ENCODE measurements at regions not wholly inside any gene's neighbourhood (a gene's known extent, or its start where the extent isn't known, plus 50 kb on each side); places are given as distances from the start of the nearest gene placed in this dataset.
A peak's percentile ranks its signal among the peaks of the same experiment; 100 is the strongest.

DNA sequence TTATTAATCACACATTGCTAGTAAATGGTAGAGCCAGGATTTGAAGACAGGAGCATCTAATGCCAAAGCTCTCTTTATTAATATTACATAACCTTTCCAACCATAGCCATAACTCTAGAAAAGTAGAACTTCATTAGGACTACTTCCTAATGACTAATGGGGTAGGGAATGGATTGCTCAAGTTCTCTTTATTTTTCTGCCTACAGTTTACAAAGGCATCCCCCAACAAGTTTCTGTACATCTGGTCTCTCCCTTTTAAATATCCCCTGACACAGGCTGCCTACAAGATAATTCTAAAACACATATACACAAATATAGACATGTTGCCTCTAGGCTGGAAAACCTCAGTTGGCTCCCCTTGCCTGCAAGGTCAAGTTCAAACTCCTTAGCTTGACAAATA, 534.9 kb downstream of the SOX6 start:
- no peak for TF ChIP-seq POLR2A (IDR thresholded peaks at IDR 0.05; ENCODE audit: low read length)
- no peak for TF ChIP-seq GATA1 (IDR thresholded peaks at IDR 0.05; ENCODE audit: low read depth, low read length)
- DNase-seq = no peak

DNA sequence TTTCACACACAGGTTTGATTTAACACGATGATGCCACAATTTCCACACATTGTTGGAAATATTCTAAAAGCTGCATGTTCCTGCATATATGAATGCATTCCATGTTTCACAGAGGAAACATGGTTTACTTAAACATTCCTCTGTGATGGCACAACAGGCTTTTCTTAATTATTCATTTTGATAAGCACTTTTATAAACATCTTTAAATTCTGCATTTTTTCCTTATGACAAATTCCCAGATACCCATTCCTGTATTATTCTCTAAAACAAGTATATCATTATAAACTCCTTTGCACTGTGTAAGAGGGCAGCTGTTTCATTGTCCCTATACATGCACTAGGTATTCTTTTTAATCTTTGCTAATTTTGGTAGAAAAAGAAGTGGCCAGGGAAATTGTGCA, 532.3 kb downstream of the SOX6 start:
- no peak for DNase-seq
- TF ChIP-seq POLR2A (IDR thresholded peaks at IDR 0.05; ENCODE audit: low read length) = no peak
- TF ChIP-seq GATA1 (IDR thresholded peaks at IDR 0.05; ENCODE audit: low read depth, low read length) = no peak

GRCh38 chr11:15825976-15826650, 530.2 kb downstream of the SOX6 start:
- no peak for TF ChIP-seq GATA1 (IDR thresholded peaks at IDR 0.05; ENCODE audit: low read depth, low read length)
- no peak for TF ChIP-seq POLR2A (IDR thresholded peaks at IDR 0.05; ENCODE audit: low read length)
- DNase-seq = no peak

DNA sequence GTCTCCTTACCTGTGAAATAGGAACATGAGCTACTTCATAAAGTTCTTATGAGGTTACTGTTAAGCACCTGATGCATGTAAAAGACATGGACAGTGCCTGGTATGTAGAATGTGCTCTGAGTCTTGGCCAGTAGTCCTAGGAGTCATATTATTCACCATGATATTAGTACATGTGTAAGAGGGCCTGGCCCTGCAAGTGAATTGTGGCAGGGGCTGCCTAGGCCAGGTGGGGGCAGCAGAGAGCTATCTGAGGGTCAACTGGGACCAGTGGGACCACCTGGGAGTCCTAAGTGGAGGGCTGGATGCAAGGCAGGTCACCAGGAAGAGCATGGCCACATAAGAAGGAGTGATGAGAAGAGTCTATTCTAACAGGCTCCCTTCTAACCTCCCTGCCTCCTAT, 529.5 kb downstream of the SOX6 start:
- DNase-seq = peak; percentile 31 to 52
- TF ChIP-seq POLR2A (IDR thresholded peaks at IDR 0.05; ENCODE audit: low read length) (no peak), GATA1 (IDR thresholded peaks at IDR 0.05; ENCODE audit: low read depth, low read length) (no peak)

DNA sequence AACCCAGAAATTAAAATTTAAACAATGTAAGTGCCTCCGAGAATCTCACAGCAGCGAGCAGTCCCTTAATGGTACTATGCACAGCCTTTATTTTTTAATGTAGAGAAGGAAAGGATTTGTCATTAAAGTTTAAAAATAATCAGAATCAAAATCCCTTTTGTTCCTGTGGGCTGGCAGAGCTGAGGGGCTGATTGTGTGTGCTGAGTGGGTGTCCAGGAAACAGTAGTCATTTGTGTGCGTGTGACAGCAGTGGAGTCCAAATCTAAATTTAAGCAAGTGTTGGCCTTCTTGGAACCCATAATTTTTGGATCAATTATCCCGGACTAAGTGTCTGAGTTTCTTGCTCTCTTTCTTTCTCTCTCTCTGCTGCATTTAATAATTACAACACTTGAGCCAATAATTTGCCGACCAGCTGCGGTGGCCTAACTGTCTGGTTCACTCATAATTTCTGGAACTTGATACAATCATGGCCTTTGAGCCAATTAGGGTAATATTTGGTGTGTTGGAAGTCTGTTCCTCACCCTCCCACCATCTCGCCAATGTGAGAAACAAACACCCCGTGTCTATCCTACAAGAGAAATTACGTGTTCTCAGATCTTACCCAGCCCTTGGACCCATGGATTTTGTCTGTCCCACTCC, 528.0 kb downstream of the SOX6 start:
- TF ChIP-seq GATA1 (IDR thresholded peaks at IDR 0.05; ENCODE audit: low read depth, low read length) (no peak), POLR2A (IDR thresholded peaks at IDR 0.05; ENCODE audit: low read length) (no peak)
- no peak for DNase-seq

DNA sequence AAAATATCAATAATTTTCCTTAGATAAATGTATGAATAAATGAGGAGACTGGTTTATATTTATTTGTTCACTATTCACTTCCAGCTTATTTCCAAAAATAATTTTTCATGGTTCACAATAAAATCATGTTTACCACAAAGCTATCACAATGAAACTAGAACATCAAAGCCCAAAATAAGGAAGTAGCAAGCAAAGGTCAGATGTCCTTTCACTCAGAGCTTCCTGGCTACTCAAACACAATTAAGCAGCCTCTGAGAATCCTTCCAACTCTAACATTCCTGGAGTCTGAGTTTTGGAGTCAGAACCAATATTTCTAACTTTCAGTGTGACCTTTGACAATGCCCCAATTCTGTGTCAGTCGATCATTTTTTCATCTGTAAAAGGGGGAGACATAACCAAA, 527.0 kb downstream of the SOX6 start:
- DNase-seq = no peak
- TF ChIP-seq POLR2A (IDR thresholded peaks at IDR 0.05; ENCODE audit: low read length) = no peak
- no peak for TF ChIP-seq GATA1 (IDR thresholded peaks at IDR 0.05; ENCODE audit: low read depth, low read length)

- no peak for DNase-seq
- TF ChIP-seq GATA1 (IDR thresholded peaks at IDR 0.05; ENCODE audit: low read depth, low read length) = no peak
- TF ChIP-seq POLR2A (IDR thresholded peaks at IDR 0.05; ENCODE audit: low read length) = no peak
These were observed 525.5 kb downstream of the SOX6 start for GRCh38 chr11:15830741-15831428.

- DNase-seq = no peak
- TF ChIP-seq GATA1 (IDR thresholded peaks at IDR 0.05; ENCODE audit: low read depth, low read length) = no peak
- TF ChIP-seq POLR2A (IDR thresholded peaks at IDR 0.05; ENCODE audit: low read length) = no peak
These were observed 520.4 kb downstream of the SOX6 start for GRCh38 chr11:15835788-15836411.

DNA sequence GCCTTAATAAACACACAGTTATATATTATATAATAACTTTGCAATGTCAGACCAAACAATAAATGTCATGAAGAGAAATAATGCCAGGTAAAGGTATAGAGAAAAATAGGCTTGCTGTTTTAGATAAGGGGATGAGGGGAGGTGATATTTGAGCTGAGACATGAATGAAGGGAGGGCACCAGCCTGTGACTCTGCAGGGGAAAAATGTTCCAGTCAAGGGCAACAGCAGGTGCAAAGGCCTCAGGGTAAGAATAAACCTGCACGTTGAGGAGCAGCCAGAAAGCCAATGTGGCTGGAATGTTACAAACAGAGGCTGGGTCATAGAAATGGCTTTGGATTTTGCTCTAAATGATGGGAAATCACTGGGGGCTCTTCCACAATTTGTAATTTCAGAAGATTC, 519.6 kb downstream of the SOX6 start:
- TF ChIP-seq POLR2A (IDR thresholded peaks at IDR 0.05; ENCODE audit: low read length) (no peak), GATA1 (IDR thresholded peaks at IDR 0.05; ENCODE audit: low read depth, low read length) (no peak)
- no peak for DNase-seq

DNA sequence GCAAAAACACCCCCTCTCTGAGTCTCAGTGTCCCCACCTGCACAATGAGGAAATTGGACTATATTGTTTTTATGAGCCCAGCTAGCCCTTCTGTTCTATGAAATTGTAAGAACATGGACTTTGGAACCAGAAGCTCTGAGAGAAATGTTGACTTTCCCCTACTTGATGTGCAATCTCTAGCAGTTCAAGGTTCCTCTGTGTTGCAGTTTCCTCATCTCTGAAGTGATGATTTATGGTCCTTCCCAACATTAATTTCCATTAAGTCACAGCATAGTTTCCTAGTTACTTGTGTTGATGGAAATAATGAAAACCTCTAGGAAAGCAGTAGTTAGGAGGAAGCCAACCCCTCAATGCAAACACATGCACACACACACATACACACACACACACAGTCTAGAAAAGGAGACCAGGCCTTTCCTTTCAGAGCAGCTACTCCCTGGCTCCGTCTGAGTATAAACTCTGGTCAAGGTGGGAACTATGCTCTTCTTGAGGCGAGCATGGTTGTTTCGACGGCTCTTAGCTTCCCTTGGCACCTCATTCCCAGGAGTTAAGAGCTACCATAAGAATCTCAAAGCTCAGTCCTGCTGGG, 518.4 kb downstream of the SOX6 start:
- DNase-seq = no peak
- TF ChIP-seq POLR2A (IDR thresholded peaks at IDR 0.05; ENCODE audit: low read length) = no peak
- TF ChIP-seq GATA1 (IDR thresholded peaks at IDR 0.05; ENCODE audit: low read depth, low read length) = no peak

DNA sequence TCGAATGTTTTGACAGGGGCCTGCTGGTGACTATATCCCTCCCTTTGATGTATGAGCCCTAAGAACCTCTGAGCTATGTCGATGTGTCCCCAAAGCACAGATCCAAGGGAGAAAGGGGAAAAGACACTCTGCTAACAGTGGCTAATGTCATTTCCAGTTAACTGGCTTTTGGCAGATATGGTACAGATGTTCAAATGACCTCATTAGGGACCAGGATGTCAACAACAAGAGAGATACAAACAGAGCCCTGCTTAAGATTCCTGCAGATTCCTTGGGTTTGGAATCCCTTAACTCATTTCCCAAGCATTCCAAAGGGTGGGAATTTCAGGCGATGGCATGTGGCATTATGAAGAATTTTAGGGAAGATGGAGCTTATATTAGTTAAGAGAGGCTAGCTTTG, 517.3 kb downstream of the SOX6 start:
- TF ChIP-seq POLR2A (IDR thresholded peaks at IDR 0.05; ENCODE audit: low read length) (no peak), GATA1 (IDR thresholded peaks at IDR 0.05; ENCODE audit: low read depth, low read length) (no peak)
- no peak for DNase-seq

- TF ChIP-seq POLR2A (IDR thresholded peaks at IDR 0.05; ENCODE audit: low read length) (no peak), GATA1 (IDR thresholded peaks at IDR 0.05; ENCODE audit: low read depth, low read length) (no peak)
- DNase-seq = no peak
These were observed 515.4 kb downstream of the SOX6 start for GRCh38 chr11:15840966-15841365.

DNA sequence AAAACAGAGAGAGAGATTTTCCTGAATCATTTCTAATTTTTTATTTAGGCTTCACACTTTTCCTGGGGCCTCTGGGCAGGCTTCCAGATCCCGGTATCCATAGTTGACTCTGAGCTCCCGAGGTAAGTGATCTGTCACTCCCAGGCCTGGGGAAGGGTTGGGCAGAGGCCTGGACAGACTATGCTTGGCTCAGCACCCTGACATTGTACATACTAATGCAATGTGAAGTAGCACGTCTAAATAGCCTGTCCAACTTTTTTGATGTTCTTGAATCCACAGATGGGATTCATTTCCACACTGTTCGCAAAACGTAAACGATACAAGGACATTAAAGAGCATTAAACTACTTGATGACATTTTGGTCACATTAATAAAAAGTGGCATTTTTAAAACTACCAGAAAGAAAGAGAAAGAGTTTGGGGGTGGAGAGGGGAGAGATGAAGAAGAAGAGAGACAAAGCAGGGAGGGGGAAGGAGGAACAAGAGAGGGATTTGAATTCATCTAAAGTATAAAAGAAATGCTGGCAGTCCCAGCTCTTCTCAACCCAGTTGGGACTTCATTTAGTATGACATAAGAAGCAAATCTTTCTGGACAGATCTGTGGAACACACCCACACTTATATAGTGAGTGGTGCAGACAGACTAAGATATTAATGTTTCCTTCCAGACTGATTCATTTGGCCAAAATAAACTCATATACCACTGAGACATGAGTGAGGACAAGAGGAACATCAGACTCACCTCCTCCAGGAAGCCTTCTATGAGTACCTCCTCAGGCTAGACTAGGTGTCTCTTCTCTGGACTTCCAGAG, 514.2 kb downstream of the SOX6 start:
- no peak for DNase-seq
- no peak for TF ChIP-seq POLR2A (IDR thresholded peaks at IDR 0.05; ENCODE audit: low read length)
- no peak for TF ChIP-seq GATA1 (IDR thresholded peaks at IDR 0.05; ENCODE audit: low read depth, low read length)

Measured in erythroblast (primary cell).